Glutamatergic neuron (in vitro differentiated cells): ENCODE measurements at regions not wholly inside any gene's neighbourhood (a gene's known extent, or its start where the extent isn't known, plus 50 kb on each side); places are given as distances from the start of the nearest gene placed in this dataset.
"Not testable (repeated sequence)": the region's sequence is repeated elsewhere in the genome, so short reads cannot be mapped to it uniquely, and the experiment has no call there.

ENCODE experiments used
- DNase-seq: peaks from one replicate; pipeline ENCODE4 v3.0.0; 2022
- H3K27ac Mint-ChIP-seq: one replicate; pipeline ENCODE4 v1.8.0; 2020; ENCODE audit warnings: mild to moderate bottlenecking, mixed read lengths, inconsistent platforms; ENCODE audit not compliant: unreplicated experiment
- H3K27me3 Mint-ChIP-seq: one replicate; pipeline ENCODE4 v1.8.0; 2020; ENCODE audit warnings: mild to moderate bottlenecking, moderate library complexity, mixed read lengths, inconsistent platforms; ENCODE audit not compliant: unreplicated experiment
- H3K36me3 Mint-ChIP-seq: one replicate; pipeline ENCODE4 v1.8.0; 2020; ENCODE audit warnings: mild to moderate bottlenecking, mixed read lengths, inconsistent platforms; ENCODE audit not compliant: unreplicated experiment
- H3K4me1 Mint-ChIP-seq: one replicate; pipeline ENCODE4 v1.8.0; 2020; ENCODE audit warnings: mild to moderate bottlenecking, low read depth, mixed read lengths, inconsistent platforms; ENCODE audit not compliant: unreplicated experiment
- H3K4me3 Mint-ChIP-seq: one replicate; pipeline ENCODE4 v1.8.0; 2020; ENCODE audit warnings: mild to moderate bottlenecking, mixed read lengths, inconsistent platforms; ENCODE audit not compliant: unreplicated experiment
- H3K9me3 Mint-ChIP-seq: one replicate; pipeline ENCODE4 v1.8.0; 2020; ENCODE audit warnings: mild to moderate bottlenecking, moderate library complexity, mixed read lengths, inconsistent platforms; ENCODE audit not compliant: unreplicated experiment
- CTCF ChIP-seq: fragments of 200-600 bp; sonication (generic); IDR thresholded peaks from one replicate; pipeline ENCODE4 v1.5.0; 2021; ENCODE audit not compliant: partially characterized antibody, unreplicated experiment

- no peak for TF ChIP-seq CTCF
- Mint-ChIP-seq H3K9me3 (no peaks in the 10 kb centered on the region), H3K27ac (no peak overlapping the region), H3K4me3 (no peak overlapping the region), H3K27me3 (no peaks in the 10 kb centered on the region), H3K4me1 (peaks cover under 1% of the 10 kb centered on the region), H3K36me3 (no peaks in the 10 kb centered on the region)
- DNase-seq = no peak
Measured at GRCh38 chr13:65932587-65933239, 1297.4 kb downstream of the PCDH9 start.

DNA sequence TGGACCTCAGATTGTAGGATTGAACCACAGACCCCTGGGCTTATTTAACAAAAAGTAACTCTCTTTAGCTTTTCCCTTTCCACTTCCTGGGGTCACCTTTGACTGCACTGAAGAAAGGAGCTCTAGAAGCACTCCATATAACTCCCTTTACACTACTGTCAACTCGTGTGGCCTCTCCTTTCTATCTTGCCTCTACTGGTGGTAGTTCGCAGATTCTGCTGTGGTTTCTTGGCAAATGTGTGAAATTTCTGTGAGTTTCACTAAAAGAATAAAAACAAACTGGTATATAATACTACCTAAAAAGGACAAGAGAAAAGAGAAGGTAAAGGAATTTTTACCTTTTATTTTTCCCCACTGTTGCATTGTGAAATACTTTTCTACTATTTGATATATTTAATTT is 1298.1 kb downstream of the PCDH9 start:
- H3K36me3 Mint-ChIP-seq = no peaks in the 10 kb centered on the region
- H3K27me3 Mint-ChIP-seq = peaks cover under 1% of the 10 kb centered on the region
- peaks cover 6% of the 10 kb centered on the region for H3K4me1 Mint-ChIP-seq
- no peak for TF ChIP-seq CTCF
- H3K4me3 Mint-ChIP-seq = no peak overlapping the region
- no peaks in the 10 kb centered on the region for H3K9me3 Mint-ChIP-seq
- no peak for DNase-seq
- no peak overlapping the region for H3K27ac Mint-ChIP-seq

- Mint-ChIP-seq H3K4me1 (peaks cover 7% of the 10 kb centered on the region), H3K27ac (no peak overlapping the region), H3K4me3 (no peak overlapping the region), H3K9me3 (no peaks in the 10 kb centered on the region), H3K36me3 (no peaks in the 10 kb centered on the region), H3K27me3 (peaks cover 2% of the 10 kb centered on the region)
- no peak for DNase-seq
- TF ChIP-seq CTCF = no peak
Measured at GRCh38 chr13:65929436-65929835, 1300.7 kb downstream of the PCDH9 start.

DNA sequence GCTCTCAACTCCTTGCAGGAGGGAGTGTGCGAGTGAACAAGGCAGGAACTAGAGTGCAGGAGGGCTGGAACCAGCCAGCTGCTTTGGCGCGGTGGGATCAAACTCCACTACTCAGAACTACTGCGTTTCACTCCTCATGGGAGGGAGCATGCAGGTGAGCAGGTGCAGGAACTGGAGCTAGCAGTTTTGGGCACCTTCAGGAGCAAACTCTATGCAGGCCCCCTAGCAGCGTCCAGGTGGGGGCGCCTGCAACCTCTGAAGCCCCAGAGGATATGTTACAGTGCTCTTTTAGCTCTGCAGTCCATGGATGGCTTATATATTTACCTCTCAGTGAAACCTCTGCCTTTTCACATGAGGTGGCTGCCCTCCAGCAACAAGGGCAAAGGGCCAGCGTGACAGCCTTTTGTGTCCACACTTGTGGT is 1303.4 kb downstream of the PCDH9 start:
- Mint-ChIP-seq H3K36me3 (no peaks in the 10 kb centered on the region), H3K27me3 (peaks cover 2% of the 10 kb centered on the region), H3K27ac (no peak overlapping the region), H3K9me3 (no peaks in the 10 kb centered on the region), H3K4me1 (peaks cover 7% of the 10 kb centered on the region), H3K4me3 (no peak overlapping the region)
- peak; percentile 33 for DNase-seq
- TF ChIP-seq CTCF = no peak

DNA sequence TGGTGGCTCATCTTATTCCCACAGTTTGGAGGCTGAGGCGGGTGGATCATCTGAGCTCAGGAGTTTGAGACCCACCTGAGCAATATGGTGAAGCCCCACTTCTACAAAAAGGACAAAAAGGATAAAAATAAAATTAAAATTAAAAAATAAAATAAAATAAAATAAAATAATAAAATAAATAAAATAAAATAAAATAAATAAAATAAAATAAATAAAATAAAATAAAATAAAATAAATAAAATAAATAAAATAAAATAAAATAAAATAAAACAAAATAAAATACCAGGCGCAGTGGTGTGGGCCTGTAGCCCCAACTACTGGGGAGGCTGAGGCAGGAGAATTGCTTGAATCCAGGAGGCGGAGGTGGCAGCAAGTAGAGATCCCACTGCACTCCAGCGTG is 1307.3 kb downstream of the PCDH9 start:
- not testable (repeated sequence) for H3K27me3 Mint-ChIP-seq, H3K36me3 Mint-ChIP-seq, H3K4me3 Mint-ChIP-seq, DNase-seq, H3K4me1 Mint-ChIP-seq, H3K9me3 Mint-ChIP-seq, H3K27ac Mint-ChIP-seq
